EL (cell line): ENCODE measurements at regions not wholly inside any gene's neighbourhood (a gene's known extent, or its start where the extent isn't known, plus 50 kb on each side); places are given as distances from the start of the nearest gene placed in this dataset.

Experiments
- DNase-seq: peaks from one replicate; pipeline ENCODE4 v3.0.0-alpha.2; 2016

DNA sequence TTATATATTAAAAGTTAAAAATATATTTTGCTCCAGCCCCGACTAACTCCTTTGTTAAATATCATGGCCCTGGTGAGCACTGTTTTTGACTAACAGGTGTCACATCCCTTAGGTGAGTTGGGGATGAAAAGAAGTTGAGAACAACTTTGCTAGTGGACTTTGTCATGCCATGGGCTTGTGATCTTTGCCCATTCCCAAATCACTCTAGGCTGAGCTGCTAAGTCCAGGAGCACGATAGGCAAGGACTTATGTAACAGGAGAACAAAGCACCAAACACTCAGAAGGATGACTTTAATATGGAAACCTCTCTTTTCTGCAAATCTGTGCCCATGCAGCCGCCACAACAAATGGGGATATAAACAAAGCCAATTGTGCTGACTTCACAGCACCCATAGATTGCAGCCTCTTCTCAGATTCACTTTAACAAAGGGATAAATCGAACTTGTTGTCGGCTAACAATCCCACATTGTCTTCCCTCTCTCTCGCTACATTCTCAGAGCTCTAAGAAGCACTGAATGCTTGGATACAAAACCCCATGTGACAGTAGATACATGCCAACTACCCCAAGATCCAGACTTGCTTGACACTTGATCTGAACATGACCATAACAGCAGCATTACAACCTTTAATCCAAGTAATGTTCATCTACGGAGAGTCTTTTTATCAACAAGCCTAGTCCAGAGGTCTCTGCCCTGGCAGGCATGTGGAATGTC is 86.8 kb upstream of the CD180 start:
- no peak for DNase-seq

- DNase-seq: no peak
These were observed 85.3 kb upstream of the CD180 start for GRCh38 chr5:67281874-67282273.

- DNase-seq: no peak
These were observed 77.2 kb upstream of the CD180 start for GRCh38 chr5:67273689-67274356.

GRCh38 chr5:67272453-67273130 is 76.0 kb upstream of the CD180 start:
- no peak for DNase-seq

DNA sequence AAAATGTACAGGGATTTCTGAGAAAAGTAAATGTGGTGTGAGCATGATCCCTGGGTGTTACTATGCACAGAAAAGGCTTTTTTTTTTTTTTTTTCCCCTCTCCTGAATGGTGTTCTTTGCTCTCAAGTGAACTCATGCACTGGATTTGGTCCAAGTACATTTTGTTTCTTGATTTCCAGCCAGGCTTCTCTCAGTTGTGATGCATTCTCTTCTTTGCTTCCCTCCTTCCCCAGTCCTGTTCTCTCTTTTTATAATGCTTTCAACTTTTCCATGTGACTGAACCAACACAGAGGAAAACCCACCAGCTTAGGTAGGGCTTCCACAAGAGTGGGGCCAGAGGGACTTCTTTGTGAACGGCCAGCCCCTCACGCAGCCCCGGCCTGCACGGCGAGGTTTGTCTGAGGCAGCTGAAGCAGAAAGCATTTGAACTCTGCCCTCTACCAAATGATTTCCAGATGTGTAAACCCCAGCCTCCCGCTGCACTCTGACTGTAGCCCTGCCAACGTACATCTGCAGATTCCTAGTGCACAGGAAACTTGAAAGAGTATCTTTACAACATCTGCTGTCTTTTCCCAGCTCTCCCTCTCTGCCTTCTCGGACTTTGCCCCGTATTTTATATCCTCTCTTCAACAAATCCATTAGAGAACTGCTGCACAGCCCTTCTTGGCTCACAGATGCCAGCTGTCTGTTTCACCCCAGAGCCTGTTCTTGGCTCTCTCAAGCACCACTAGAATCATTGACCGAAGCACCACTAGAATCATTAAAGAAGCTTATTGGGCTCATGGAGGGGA is 71.8 kb upstream of the CD180 start:
- DNase-seq: peak; percentile 92

GRCh38 chr5:67267512-67268216 is 71.1 kb upstream of the CD180 start:
- DNase-seq: no peak

DNA sequence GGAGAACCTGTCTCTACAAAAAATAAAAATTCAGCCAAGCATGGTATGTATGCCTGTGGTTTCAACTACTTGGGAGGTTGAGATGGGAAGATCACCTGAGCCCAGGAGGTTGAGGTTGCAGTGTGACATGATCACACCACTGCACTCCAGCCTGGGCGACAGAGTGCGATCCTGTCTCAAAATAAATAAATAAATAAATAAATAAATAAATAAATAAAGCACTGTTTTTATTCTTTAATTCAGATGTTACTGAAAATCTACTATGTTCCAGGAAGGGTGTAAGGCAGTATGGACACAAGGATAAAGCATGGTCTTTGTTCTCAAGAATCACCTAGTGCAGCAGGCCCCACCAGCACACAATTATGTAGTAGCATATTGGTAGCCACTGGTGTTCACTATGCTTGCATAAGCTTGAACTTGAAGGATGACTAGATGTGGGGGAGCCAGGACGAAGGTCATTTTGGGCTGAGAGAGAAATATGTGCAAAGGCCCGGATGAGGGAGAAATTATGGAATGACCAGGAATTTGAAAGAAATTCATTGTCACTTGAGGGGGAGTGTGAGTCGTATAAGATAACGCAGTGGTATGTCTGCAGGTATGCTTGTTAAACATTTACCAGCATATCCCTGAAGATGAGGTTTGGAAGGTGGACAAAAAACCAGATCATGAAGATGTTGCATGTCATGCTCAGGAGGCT is 70.2 kb upstream of the CD180 start:
- no peak for DNase-seq

DNA sequence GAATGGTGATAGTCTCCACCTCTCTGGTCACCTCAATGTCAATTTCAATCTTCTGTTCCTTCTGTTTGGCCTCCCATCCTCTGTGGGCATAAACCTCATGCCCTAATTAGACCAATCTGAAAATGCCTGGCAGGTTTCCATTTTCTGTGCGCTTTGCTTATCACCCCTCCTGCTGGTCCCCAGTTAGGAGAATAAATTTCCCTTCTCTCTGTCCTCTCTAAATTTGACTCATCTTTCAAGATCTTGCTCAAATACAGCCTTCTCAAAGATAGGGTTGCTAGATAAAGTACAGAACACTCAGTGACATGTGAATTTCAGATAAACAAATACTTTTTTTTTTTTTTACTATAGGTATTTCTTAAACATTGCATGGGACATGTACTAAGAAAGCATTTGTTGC is 69.4 kb upstream of the CD180 start:
- DNase-seq: no peak

DNA sequence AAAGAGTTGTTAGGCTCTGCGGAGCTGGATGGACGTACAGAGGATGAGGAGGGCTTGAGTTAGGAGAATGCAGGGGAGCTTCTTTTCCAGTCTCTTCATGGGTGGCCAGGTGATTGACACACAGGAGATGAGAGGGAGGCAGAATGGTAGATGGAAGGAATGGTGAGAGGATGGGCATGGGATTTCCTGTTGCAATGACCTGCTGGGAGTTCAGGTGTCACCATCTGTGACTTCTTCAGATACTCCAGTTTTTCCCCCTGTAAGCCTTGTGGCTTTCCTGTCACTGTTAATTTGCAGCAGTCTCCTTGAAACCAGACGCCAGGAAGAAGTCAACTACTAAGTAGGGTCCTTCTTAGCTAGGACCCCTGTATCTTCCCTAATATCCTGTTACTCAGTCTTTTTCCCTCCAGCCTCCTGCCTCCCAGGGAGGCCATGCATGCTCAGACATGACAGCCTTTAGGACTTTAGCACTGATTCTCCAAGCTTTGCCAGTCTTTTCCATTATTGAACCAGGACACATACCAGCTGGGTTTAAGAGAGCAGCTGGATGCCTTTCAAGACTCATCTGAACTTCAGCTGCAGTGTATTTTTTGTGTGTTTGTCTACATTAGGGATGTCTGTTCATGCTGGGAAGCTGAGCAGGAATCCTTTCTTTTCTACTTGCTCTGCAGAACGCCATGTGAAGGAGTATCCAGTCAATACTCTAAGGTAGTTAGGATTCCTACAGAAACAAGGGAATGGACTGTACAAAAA is 67.2 kb upstream of the CD180 start:
- no peak for DNase-seq

DNA sequence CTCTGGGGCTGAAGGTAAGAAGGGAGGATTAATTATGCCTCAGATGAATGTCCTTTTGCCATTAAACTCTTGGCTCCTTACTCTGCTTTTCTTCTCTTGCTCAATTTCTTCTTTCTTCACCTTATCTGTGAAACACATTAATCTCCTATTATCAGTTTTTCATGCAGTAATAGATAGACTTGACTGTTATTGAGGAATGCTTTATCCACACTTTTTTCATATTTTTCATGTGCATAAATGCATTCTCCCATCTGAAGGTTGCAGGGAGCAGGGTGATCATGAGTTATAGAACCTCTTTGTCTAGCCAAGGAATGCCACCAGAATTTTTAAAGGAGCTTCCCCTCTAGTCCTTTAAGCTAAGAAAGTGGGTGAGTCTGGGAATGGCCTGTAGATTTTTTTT is 66.4 kb upstream of the CD180 start:
- no peak for DNase-seq

- no peak for DNase-seq
These were observed 65.6 kb upstream of the CD180 start for GRCh38 chr5:67262206-67262605.

- DNase-seq: no peak
These were observed 63.1 kb upstream of the CD180 start for GRCh38 chr5:67259548-67260215.

DNA sequence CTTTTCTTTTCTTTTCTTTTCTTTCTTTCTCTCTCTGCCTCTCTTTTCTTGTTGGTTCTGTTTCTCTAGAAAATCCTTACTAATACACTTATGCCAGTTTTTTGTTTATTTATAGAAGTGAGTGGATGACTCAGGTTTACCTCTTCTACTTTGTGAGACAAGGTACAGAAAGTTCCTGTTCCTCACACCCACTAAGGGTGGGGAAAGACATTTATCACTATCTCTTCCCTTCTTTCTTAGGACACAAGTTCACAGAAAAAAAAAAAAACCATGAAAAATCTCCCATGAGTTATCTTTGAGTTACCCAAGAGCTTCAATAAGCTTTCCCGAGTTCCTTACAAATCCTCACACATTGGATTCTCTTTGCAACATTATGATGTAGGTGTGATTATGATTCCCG is 60.9 kb upstream of the CD180 start:
- DNase-seq: no peak

DNA sequence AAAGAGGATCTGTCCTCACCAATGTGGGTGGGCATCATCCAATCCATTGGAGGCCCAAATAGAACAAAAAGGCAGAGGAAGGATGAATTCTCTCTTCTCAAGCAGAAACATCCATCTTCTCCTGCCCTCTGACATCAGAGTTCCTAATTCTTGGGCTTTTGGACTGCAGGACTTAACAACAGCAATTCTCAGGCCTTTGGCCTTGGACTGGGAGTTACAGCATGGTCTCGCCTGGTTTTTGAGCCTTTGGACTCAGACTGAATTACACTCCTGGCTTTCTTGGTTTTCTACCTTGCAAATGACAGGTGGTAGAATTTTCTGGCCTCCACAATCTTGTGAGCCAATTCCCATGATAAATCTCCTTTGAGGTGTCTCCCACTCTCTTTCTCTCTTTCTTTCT is 60.5 kb upstream of the CD180 start:
- DNase-seq: no peak

GRCh38 chr5:67255881-67256280 is 59.3 kb upstream of the CD180 start:
- DNase-seq: no peak

DNA sequence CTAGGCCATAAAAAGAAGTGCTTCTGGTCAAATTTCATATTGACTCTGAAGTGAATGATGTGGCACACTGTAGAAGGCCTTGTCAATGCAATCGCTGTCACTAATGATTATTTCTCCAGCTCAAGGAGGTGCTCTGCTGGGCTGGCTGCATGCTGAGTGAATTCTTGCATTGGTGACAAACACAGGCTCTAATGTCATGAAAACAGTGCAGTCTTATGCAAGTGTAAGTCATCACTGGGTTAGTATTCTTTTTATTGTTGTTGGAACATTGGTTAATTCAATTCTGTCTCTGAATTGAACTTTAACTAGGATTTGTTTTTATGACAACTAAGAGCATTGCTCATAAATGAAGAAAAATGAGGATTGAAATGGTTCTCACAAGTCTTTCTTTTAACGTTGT is 57.3 kb upstream of the CD180 start:
- DNase-seq: no peak

- DNase-seq: no peak
These were observed 52.9 kb upstream of the CD180 start for GRCh38 chr5:67249590-67249895.

DNA sequence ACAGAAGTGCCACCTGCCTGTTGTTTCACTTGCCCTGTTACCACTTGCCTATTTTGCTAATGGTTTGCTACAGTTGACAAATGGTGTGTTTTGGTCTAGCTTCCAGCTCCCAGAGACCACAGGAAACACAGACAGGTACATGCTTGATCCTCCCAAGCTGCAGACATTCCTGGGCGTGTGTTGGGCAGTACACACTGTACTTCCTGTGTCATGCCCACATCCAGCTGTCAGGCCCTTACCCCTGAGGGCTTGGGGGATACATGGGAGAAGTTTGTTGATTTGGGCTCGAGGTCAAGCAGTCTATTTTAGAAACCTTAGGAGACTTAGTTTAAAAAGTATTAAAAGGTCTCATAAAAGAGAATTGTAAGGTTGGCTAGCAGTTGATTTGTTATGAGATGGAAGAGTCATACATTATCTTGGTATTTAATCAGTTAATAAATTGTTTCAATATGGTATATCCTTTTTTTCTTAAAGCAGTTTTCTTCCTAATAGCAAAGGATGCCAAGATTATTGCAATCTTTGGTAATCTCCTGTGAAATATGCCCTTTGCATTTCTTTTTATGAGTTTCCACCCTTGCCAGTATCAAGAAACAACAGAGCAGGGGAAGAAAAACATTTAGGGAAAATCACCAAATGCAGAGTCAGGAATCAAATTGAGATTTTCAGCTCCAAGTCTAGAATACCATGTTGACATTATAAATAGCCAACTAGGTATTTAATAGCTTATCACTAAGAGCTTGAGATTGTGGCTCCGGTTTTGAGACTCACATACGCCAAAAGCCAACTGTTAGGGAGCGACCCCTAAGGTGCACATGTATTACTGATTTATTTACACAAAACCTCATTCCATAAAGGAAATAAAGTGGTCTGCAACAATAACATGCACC is 52.3 kb upstream of the CD180 start:
- peak; percentile 34 for DNase-seq

DNA sequence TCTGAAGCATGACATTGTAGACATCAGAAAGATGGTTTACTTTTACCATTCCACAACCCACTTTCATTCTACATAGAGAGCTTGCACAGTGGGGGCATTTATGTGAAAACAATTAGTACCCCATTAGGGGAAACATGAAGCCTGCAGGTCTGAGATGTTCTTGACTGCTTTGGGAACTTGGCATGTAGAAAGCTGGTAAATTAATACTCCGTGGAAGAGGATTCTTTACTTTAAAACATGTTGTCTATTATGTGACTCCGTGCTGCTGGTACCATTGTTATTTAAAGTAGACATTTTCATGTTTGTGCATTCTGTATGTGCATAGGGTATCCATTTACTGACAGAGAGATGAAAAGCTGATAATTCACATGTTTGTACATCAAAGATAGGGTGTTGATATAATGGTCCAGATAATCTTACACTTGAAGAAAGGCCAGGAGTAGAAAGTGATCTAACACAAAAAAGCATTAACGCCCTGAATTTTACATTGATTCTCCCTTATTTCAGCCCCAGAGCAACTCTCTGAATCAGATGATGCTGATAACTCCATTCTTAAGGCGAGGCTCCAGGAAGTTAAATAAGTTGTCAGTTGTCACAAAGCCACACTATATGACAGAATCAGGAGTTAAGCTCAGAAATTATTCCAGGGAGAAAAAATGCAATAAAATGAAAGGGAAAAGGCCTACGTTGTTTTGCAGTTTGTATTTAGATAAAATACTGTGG is 50.1 kb upstream of the CD180 start:
- no peak for DNase-seq
